ENCODE measurements at regions not wholly inside any gene's neighbourhood (a gene's known extent, or its start where the extent isn't known, plus 50 kb on each side); places are given as distances from the start of the nearest gene placed in this dataset.

GRCh38 chr5:125835293-125836172 lies 587.7 kb upstream of the GRAMD2B start:
- intact Hi-C loops (cut with micrococcal nuclease; ENCODE audit: unreplicated experiment), result loop anchor here (2.0 kb wide), 2 partner anchors 423 to 927 kb away; no protein-coding TSS in a partner anchor
- no peaks in the 10 kb centered on the region for H3K4me1 Mint-ChIP-seq (ENCODE audit: low read depth, unreplicated experiment)
- TF ChIP-seq CTCF (IDR thresholded peaks at IDR 0.05; ENCODE audit: insufficient read depth in 1 of 2, low read depth in 1 of 2, low read length in 1 of 2, severe bottlenecking in 1 of 2, unreplicated experiment in 1 of 2), result peak; percentile 69 to 71
- ChIA-PET POLR2A (no interaction called here), CTCF (interaction anchor here (0.8 to 1.1 kb wide), 3 partner anchors 61 to 1871 kb away, joined by 3 read pairs; no protein-coding TSS in a partner anchor)
- Histone ChIP-seq H3K27me3 (replicated peaks; ENCODE audit: control insufficient read depth, insufficient read depth, low read length) (no peaks in the 10 kb centered on the region), H3K4me1 (no peaks in the 10 kb centered on the region), H3K9me3 (no peaks in the 10 kb centered on the region), H3K4me3 (ENCODE audit: low read depth, low read length) (no peak overlapping the region), H3K36me3 (ENCODE audit: control insufficient read depth, insufficient read depth, low read length) (no peaks in the 10 kb centered on the region)
- no TSS peak for BruUV-seq (replicated peaks)
- peaks cover 3% of the 10 kb centered on the region for H3K9me3 Mint-ChIP-seq (ENCODE audit: unreplicated experiment)
- H3K36me3 Mint-ChIP-seq (ENCODE audit: insufficient read depth, unreplicated experiment), result no peaks in the 10 kb centered on the region
- no peaks in the 10 kb centered on the region for H3K27me3 Mint-ChIP-seq (ENCODE audit: insufficient read depth, unreplicated experiment)
- H3K4me3 Mint-ChIP-seq (ENCODE audit: unreplicated experiment), result no peak overlapping the region
- peak; percentile 43 to 44 for DNase-seq
- no peak overlapping the region for H3K27ac Mint-ChIP-seq (ENCODE audit: unreplicated experiment)

GRCh38 chr5:125836256-125836655 lies 587.0 kb upstream of the GRAMD2B start:
- no peaks in the 10 kb centered on the region for H3K27me3 ChIP-seq (replicated peaks; ENCODE audit: control insufficient read depth, insufficient read depth, low read length)
- Mint-ChIP-seq H3K9me3 (ENCODE audit: unreplicated experiment) (peaks cover 10% of the 10 kb centered on the region), H3K27ac (ENCODE audit: unreplicated experiment) (no peak overlapping the region), H3K36me3 (ENCODE audit: insufficient read depth, unreplicated experiment) (no peaks in the 10 kb centered on the region), H3K27me3 (ENCODE audit: insufficient read depth, unreplicated experiment) (no peaks in the 10 kb centered on the region), H3K4me1 (ENCODE audit: low read depth, unreplicated experiment) (no peaks in the 10 kb centered on the region), H3K4me3 (ENCODE audit: unreplicated experiment) (no peak overlapping the region)
- no peaks in the 10 kb centered on the region for H3K4me1 ChIP-seq
- no peaks in the 10 kb centered on the region for H3K9me3 ChIP-seq
- no TSS peak for BruUV-seq (replicated peaks)
- ChIA-PET CTCF (interaction anchor here (0.8 kb wide), 1 partner anchor 1872 kb away, joined by 3 read pairs; no protein-coding TSS in a partner anchor), POLR2A (no interaction called here)
- intact Hi-C loops (cut with micrococcal nuclease; ENCODE audit: unreplicated experiment), result no loop called here
- no peak for TF ChIP-seq CTCF (IDR thresholded peaks at IDR 0.05; ENCODE audit: insufficient read depth in 1 of 2, low read depth in 1 of 2, low read length in 1 of 2, severe bottlenecking in 1 of 2, unreplicated experiment in 1 of 2)
- no peak overlapping the region for H3K4me3 ChIP-seq (ENCODE audit: low read depth, low read length)
- no peak for DNase-seq
- no peaks in the 10 kb centered on the region for H3K36me3 ChIP-seq (ENCODE audit: control insufficient read depth, insufficient read depth, low read length)

DNA sequence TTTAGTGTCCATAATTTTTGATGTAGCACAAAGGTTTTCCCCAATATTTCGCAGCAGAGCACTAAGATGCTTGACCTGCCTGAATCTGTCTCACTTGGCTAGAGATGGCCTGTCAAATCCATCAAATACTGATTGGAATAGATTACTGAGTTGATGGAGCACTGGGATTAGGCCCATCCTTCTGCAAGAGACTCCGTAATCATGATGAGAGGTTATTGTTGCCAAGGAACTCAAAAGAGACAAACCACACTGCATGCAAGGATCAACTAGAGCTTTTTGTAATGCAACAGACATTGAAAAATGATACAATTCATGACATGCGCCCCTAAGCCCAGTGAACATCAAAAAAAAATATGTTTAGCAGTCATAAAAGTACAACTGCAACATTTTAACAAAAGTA lies 585.3 kb upstream of the GRAMD2B start:
- no peak overlapping the region for H3K27ac Mint-ChIP-seq (ENCODE audit: unreplicated experiment)
- H3K27me3 Mint-ChIP-seq (ENCODE audit: insufficient read depth, unreplicated experiment), result no peaks in the 10 kb centered on the region
- no peak for DNase-seq
- H3K4me1 ChIP-seq, result no peaks in the 10 kb centered on the region
- no peak for TF ChIP-seq CTCF (IDR thresholded peaks at IDR 0.05; ENCODE audit: insufficient read depth in 1 of 2, low read depth in 1 of 2, low read length in 1 of 2, severe bottlenecking in 1 of 2, unreplicated experiment in 1 of 2)
- CTCF ChIA-PET, result no interaction called here
- H3K4me3 Mint-ChIP-seq (ENCODE audit: unreplicated experiment), result no peak overlapping the region
- no peak overlapping the region for H3K4me3 ChIP-seq (ENCODE audit: low read depth, low read length)
- no peaks in the 10 kb centered on the region for H3K4me1 Mint-ChIP-seq (ENCODE audit: low read depth, unreplicated experiment)
- intact Hi-C loops (cut with micrococcal nuclease; ENCODE audit: unreplicated experiment), result no loop called here
- H3K36me3 Mint-ChIP-seq (ENCODE audit: insufficient read depth, unreplicated experiment), result no peaks in the 10 kb centered on the region
- no peaks in the 10 kb centered on the region for H3K27me3 ChIP-seq (replicated peaks; ENCODE audit: control insufficient read depth, insufficient read depth, low read length)
- H3K9me3 Mint-ChIP-seq (ENCODE audit: unreplicated experiment), result peaks cover 21% of the 10 kb centered on the region
- H3K9me3 ChIP-seq, result 0 out of 2 replicates have a peak, but pooled peaks cover under 1% of the 10 kb centered on the region
- POLR2A ChIA-PET, result no interaction called here
- no peaks in the 10 kb centered on the region for H3K36me3 ChIP-seq (ENCODE audit: control insufficient read depth, insufficient read depth, low read length)
- no TSS peak for BruUV-seq (replicated peaks)
